A549 (cell line): ENCODE measurements at regions not wholly inside any gene's neighbourhood (a gene's known extent, or its start where the extent isn't known, plus 50 kb on each side); places are given as distances from the start of the nearest gene placed in this dataset.

ENCODE experiments used
- ATAC-seq, 2 experiments: fragments of 200-7000 bp in 1 of 2; fragments of >200 bp in 1 of 2; cut with Nextera tagmentation in 1 of 2; cut with Tn5 transposase in 1 of 2; 3 replicates each; pipeline versions ENCODE4 v1.8.0 to v1.9.1; 2018 to 2020; ENCODE audit warnings: mild to moderate bottlenecking in 1 of 2, moderate library complexity in 1 of 2
- CTCF ChIA-PET: fragments of 300-600 bp; sonication (Branson Sonifier 250); formaldehyde crosslinking; extraction: SDS; loops from one replicate; lab custom pipeline; 2021; ENCODE audit warnings: antibody characterized with exemption, inconsistent platforms; lab: Yijun Ruan, JAX
- POLR2A ChIA-PET: fragments of 350-600 bp; formaldehyde crosslinking; extraction: SDS; loops from one replicate; lab custom pipeline; 2021; ENCODE audit warnings: antibody characterized with exemption, inconsistent platforms; lab: Yijun Ruan, JAX
- DNase-seq, 2 experiments: peaks; one replicate each; pipeline versions ENCODE4 v3.0.0 to v3.0.0-alpha.2; 2011 to 2016; ENCODE audit warnings: low read depth in 1 of 2, low spot score in 1 of 2
- FAIRE-seq: peaks from 2 replicates; lab custom pipeline; 2011; peaks lifted over from hg19 to GRCh38; lab: Jason Lieb, UNC
- H3K27ac ChIP-seq, 2 experiments: fragments of >200 bp; sonication (Bioruptor Twin); formaldehyde crosslinking; 3 replicates each; pipeline ENCODE4 v1.5.1; 2016 to 2017
- H3K4me1 ChIP-seq: fragments of >200 bp; sonication (Bioruptor Twin); formaldehyde crosslinking; 3 replicates; pipeline ENCODE4 v1.6.1; 2016
- H3K4me2 ChIP-seq: fragments of >200 bp; sonication (Bioruptor Twin); formaldehyde crosslinking; 3 replicates; pipeline ENCODE4 v1.6.1; 2016
- H3K4me3 ChIP-seq: fragments of >200 bp; sonication (Bioruptor Twin); formaldehyde crosslinking; 3 replicates; pipeline ENCODE4 v1.5.1; 2016
- H3K9me3 ChIP-seq: fragments of >200 bp; sonication (Bioruptor Twin); formaldehyde crosslinking; 3 replicates; pipeline ENCODE4 v1.6.1; 2016
- BHLHE40 ChIP-seq: IDR thresholded peaks from 2 replicates; pipeline ENCODE4 v1.6.1; 2012; ENCODE audit warnings: low read depth, low read length, inconsistent platforms
- CEBPB ChIP-seq, 2 experiments: fragments of >200 bp in 1 of 2; sonication (Bioruptor Twin) in 1 of 2; formaldehyde crosslinking in 1 of 2; IDR thresholded peaks; 2 replicates each; pipeline ENCODE4 v1.6.1; 2012 to 2016
- CHD2 ChIP-seq: fragments of 150-350 bp; IDR thresholded peaks from 2 replicates; pipeline ENCODE4 v1.6.1; 2014; ENCODE audit warnings: low read length; ENCODE audit not compliant: partially characterized antibody
- EHMT2 ChIP-seq: fragments of 200-600 bp; sonication (generic); IDR thresholded peaks from 2 replicates; pipeline ENCODE4 v1.6.1; 2016; ENCODE audit warnings: antibody characterized with exemption, low read depth, mild to moderate bottlenecking, moderate library complexity
- ESRRA ChIP-seq: fragments of 150-350 bp; IDR thresholded peaks from 2 replicates; pipeline ENCODE4 v1.6.1; 2014; ENCODE audit warnings: mild to moderate bottlenecking, low read length, borderline replicate concordance
- FOSB ChIP-seq: fragments of 250-450 bp; sonication (Bioruptor Pico); IDR thresholded peaks from 2 replicates; pipeline ENCODE4 v1.5.0; 2020; ENCODE audit warnings: mild to moderate bottlenecking, moderate library complexity
- FOSL2 ChIP-seq, 2 experiments: fragments of 450-650 bp in 1 of 2; fragments of >200 bp in 1 of 2; sonication (Bioruptor Twin) in 1 of 2; formaldehyde crosslinking; IDR thresholded peaks; 2 replicates each; pipeline versions ENCODE4 v1.5.0 to v1.6.1; 2016 to 2020; ENCODE audit warnings: mild to moderate bottlenecking in 1 of 2, moderate library complexity in 1 of 2
- FOXS1 ChIP-seq: fragments of 250-450 bp; sonication (Bioruptor Pico); IDR thresholded peaks from 2 replicates; pipeline ENCODE4 v1.5.0; 2020; ENCODE audit warnings: mild to moderate bottlenecking, moderate library complexity
- HEYL ChIP-seq: fragments of 250-450 bp; sonication (Bioruptor Pico); IDR thresholded peaks from 2 replicates; pipeline ENCODE4 v1.8.0; 2021; ENCODE audit warnings: mild to moderate bottlenecking, moderate library complexity
- HOXB13 ChIP-seq: fragments of 250-450 bp; sonication (Bioruptor Pico); IDR thresholded peaks from 2 replicates; pipeline ENCODE4 v1.5.0; 2020; ENCODE audit warnings: low read depth, mild to moderate bottlenecking, moderate library complexity
- KDM1A ChIP-seq: fragments of 200-600 bp; sonication (generic); IDR thresholded peaks from 2 replicates; pipeline ENCODE4 v1.6.1; 2016; ENCODE audit warnings: low read depth, mild to moderate bottlenecking
- KDM5A ChIP-seq: fragments of 200-600 bp; sonication (generic); IDR thresholded peaks from 2 replicates; pipeline ENCODE4 v1.6.1; 2016; ENCODE audit warnings: antibody characterized with exemption, mild to moderate bottlenecking
- RARB ChIP-seq: fragments of 250-450 bp; sonication (Bioruptor Pico); IDR thresholded peaks from 2 replicates; pipeline ENCODE4 v1.8.0; 2021; ENCODE audit warnings: mild to moderate bottlenecking, moderate library complexity
- RFX5 ChIP-seq: fragments of 450-650 bp; IDR thresholded peaks from 2 replicates; pipeline ENCODE4 v1.7.1; 2014; ENCODE audit warnings: antibody characterized with exemption, mild to moderate bottlenecking, moderate library complexity
- RNF2 ChIP-seq: fragments of 200-600 bp; sonication (generic); IDR thresholded peaks from 2 replicates; pipeline ENCODE4 v1.6.1; 2016; ENCODE audit warnings: low read depth, mild to moderate bottlenecking, antibody characterized with exemption, moderate library complexity, borderline replicate concordance
- SMC3 ChIP-seq: fragments of >200 bp; sonication (Bioruptor Twin); formaldehyde crosslinking; IDR thresholded peaks from 3 replicates; pipeline ENCODE4 v1.6.1; 2018; ENCODE audit warnings: inconsistent platforms
- TFCP2L1 ChIP-seq: fragments of 250-450 bp; sonication (Bioruptor Pico); IDR thresholded peaks from 2 replicates; pipeline ENCODE4 v1.5.0; 2021; ENCODE audit warnings: mild to moderate bottlenecking
- ZFP36 ChIP-seq: fragments of 450-650 bp; IDR thresholded peaks from 2 replicates; pipeline ENCODE4 v1.6.1; 2014; ENCODE audit warnings: borderline replicate concordance; ENCODE audit not compliant: partially characterized antibody
- WGBS: methylation state at CpG from one replicate; pipeline ENCODE4 v1.1.6; 2017; ENCODE audit errors: missing lambda C conversion rate; 5-methylcytosine and 5-hydroxymethylcytosine counted together
- TF ChIP-seq, protein P1 (sequence below): fragments of >200 bp; sonication (Bioruptor Twin); formaldehyde crosslinking; IDR thresholded peaks from 2 replicates; pipeline ENCODE4 v1.6.1; 2016
- TF ChIP-seq, protein P2 (sequence below): IDR thresholded peaks from 2 replicates; pipeline ENCODE4 v1.6.1; 2012; ENCODE audit warnings: low read depth, borderline replicate concordance
- TF ChIP-seq, protein P3 (sequence below): fragments of 150-350 bp; IDR thresholded peaks from 2 replicates; pipeline ENCODE4 v1.6.1; 2014; ENCODE audit warnings: low read depth, mild to moderate bottlenecking, low read length
- TF ChIP-seq, protein P4 (sequence below): fragments of 200-600 bp; sonication (generic); IDR thresholded peaks from 2 replicates; pipeline ENCODE4 v1.6.1; 2016; ENCODE audit warnings: antibody characterized with exemption, mild to moderate bottlenecking, moderate library complexity

DNA sequence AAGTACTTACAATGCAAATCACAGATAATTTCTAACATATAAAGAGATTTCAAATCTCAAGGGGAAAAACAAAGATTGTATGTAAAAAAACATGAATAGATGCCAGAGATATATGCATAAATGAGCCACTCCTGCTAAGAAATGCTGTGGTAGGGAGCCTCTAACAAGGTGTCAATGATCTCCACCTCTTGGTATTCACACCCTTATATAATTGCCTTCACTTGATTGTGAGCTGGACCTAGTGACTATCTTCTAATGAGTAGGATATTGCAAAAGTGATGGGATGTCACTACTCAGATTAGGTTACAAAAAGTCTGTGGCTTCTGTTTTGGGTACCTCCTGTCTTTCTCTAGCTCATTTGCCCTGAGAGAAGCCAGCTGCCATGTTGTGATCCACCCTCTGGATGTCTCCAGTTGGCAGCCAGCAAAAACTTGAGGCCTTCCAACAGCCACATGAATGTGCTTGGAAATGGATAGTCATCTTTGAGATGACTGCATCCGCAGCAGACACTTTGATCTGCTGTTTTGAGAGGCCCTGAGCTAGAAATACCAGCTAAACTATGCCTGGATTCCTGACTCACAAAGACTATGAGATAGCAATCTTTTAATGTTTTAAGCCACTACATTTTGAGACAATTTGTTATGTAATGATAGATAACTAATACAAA, 196.1 kb upstream of the FGGY start:
- H3K4me2 ChIP-seq, result no peak overlapping the region
- TF ChIP-seq ZFP36 (no peak), CEBPB (IDR thresholded peaks at IDR 0.05) (no peak), HOXB13 (CRISPR knock-in tag) (no peak), RARB (CRISPR knock-in tag) (no peak), FOSB (CRISPR knock-in tag) (no peak), EHMT2 (no peak), KDM5A (no peak), RNF2 (no peak), FOXS1 (CRISPR knock-in tag) (no peak), SMC3 (no peak), BHLHE40 (no peak), RFX5 (no peak), ESRRA (no peak), TFCP2L1 (CRISPR knock-in tag) (no peak), CHD2 (no peak), FOSL2 (IDR thresholded peaks at IDR 0.05) (no peak), FOSL2 (CRISPR knock-in tag; IDR thresholded peaks at IDR 0.05) (no peak)
- TF ChIP-seq, protein P1, sequence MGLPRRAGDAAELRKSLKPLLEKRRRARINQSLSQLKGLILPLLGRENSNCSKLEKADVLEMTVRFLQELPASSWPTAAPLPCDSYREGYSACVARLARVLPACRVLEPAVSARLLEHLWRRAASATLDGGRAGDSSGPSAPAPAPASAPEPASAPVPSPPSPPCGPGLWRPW, result no peak
- TF ChIP-seq, protein P2, sequence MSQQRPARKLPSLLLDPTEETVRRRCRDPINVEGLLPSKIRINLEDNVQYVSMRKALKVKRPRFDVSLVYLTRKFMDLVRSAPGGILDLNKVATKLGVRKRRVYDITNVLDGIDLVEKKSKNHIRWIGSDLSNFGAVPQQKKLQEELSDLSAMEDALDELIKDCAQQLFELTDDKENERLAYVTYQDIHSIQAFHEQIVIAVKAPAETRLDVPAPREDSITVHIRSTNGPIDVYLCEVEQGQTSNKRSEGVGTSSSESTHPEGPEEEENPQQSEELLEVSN, result no peak
- TF ChIP-seq, protein P3, sequence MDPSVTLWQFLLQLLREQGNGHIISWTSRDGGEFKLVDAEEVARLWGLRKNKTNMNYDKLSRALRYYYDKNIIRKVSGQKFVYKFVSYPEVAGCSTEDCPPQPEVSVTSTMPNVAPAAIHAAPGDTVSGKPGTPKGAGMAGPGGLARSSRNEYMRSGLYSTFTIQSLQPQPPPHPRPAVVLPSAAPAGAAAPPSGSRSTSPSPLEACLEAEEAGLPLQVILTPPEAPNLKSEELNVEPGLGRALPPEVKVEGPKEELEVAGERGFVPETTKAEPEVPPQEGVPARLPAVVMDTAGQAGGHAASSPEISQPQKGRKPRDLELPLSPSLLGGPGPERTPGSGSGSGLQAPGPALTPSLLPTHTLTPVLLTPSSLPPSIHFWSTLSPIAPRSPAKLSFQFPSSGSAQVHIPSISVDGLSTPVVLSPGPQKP, result no peak
- ATAC-seq (no peak), DNase-seq (no peak), FAIRE-seq (no peak)
- H3K4me3 ChIP-seq, result no peak overlapping the region
- no peaks in the 10 kb centered on the region for H3K4me1 ChIP-seq
- CTCF ChIA-PET, result no interaction called here
- H3K9me3 ChIP-seq, result no peaks in the 10 kb centered on the region
- WGBS, result 67% methylated on average over 1 of the region's 1 CpG
- H3K27ac ChIP-seq, result no peak overlapping the region
- POLR2A ChIA-PET, result no interaction called here

DNA sequence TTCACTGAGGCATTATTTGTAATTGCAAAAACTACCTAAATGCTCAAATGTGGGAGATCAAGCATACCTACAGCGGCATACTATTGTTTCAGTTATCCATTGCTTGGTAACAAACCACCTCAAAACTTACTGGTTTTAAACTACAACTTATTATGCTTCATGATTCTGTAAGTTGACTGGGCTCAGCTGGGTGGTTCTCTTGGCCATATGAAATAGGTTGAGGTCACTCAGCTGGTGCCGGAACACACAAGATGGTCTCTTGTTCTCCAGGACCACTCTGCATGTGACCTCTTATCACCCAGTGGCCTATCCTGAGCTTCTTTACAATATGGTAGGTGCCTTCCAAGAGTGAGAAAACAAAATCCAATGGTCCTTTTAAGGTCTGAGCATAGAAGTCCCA, 195.4 kb upstream of the FGGY start:
- no peak for DNase-seq
- Histone ChIP-seq H3K27ac (no peak overlapping the region), H3K4me2 (no peak overlapping the region), H3K4me3 (no peak overlapping the region), H3K9me3 (no peaks in the 10 kb centered on the region), H3K4me1 (no peaks in the 10 kb centered on the region)
- TF ChIP-seq CHD2 (no peak), FOXS1 (CRISPR knock-in tag) (no peak), HEYL (CRISPR knock-in tag) (no peak), KDM1A (no peak)
- TF ChIP-seq, protein P3, result no peak
- TF ChIP-seq, protein P4, sequence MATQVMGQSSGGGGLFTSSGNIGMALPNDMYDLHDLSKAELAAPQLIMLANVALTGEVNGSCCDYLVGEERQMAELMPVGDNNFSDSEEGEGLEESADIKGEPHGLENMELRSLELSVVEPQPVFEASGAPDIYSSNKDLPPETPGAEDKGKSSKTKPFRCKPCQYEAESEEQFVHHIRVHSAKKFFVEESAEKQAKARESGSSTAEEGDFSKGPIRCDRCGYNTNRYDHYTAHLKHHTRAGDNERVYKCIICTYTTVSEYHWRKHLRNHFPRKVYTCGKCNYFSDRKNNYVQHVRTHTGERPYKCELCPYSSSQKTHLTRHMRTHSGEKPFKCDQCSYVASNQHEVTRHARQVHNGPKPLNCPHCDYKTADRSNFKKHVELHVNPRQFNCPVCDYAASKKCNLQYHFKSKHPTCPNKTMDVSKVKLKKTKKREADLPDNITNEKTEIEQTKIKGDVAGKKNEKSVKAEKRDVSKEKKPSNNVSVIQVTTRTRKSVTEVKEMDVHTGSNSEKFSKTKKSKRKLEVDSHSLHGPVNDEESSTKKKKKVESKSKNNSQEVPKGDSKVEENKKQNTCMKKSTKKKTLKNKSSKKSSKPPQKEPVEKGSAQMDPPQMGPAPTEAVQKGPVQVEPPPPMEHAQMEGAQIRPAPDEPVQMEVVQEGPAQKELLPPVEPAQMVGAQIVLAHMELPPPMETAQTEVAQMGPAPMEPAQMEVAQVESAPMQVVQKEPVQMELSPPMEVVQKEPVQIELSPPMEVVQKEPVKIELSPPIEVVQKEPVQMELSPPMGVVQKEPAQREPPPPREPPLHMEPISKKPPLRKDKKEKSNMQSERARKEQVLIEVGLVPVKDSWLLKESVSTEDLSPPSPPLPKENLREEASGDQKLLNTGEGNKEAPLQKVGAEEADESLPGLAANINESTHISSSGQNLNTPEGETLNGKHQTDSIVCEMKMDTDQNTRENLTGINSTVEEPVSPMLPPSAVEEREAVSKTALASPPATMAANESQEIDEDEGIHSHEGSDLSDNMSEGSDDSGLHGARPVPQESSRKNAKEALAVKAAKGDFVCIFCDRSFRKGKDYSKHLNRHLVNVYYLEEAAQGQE, result no peak
- no peak for ATAC-seq
- FAIRE-seq, result no peak
- CTCF ChIA-PET, result no interaction called here
- POLR2A ChIA-PET, result no interaction called here
- 50% methylated on average over 2 of the region's 2 CpGs for WGBS
